Activated CD8-positive, alpha-beta memory T cell treated with anti-CD3 and anti-CD28 coated beads for 4 hours (primary cell): ENCODE measurements at regions not wholly inside any gene's neighbourhood (a gene's known extent, or its start where the extent isn't known, plus 50 kb on each side); places are given as distances from the start of the nearest gene placed in this dataset.
"Not testable (repeated sequence)": the region's sequence is repeated elsewhere in the genome, so short reads cannot be mapped to it uniquely, and the experiment has no call there.

Source experiments
- DNase-seq, 2 donors: peaks; one replicate each; pipeline ENCODE4 v3.0.0-alpha.2; 2020; ENCODE audit warnings: low read depth in 2 of 2

DNA sequence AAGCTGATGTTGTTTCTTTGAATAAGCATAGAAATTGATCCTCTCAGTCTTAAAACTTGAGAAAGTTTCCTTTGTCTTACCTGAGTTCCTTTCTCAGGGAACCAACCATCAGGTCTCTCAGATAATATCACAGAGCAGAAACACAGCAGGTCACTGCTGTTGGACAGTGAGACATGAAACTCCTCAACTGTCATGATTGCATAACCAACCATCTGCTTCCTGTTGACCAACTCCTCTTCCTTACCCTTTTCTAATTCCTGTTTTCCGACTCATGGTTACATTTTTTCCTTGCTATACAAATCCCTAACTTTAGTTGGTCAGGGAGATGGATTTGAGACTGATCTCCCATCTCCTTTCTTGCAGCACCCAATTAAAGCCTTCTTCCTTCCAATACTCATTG is 845.3 kb downstream of the FAM181B start:
- no peak for DNase-seq

DNA sequence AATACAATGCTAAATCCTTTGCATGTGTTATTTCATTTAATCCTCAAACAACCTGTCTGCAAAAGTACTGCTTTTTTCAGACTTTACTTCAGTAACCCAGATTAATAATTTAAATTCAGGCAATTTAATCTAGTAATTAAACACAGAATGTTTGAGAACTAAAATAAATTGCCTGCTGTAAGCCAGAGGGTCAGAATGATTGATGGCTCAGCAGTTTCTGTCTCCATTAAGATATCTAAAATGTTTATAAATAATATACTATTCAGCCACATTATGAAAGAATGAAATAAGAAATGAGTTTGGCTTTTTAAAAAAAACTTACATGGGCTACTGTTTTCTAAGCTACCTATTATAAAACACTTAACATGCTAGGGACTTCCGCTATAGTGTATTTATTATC is 846.0 kb downstream of the FAM181B start:
- DNase-seq = no peak

DNA sequence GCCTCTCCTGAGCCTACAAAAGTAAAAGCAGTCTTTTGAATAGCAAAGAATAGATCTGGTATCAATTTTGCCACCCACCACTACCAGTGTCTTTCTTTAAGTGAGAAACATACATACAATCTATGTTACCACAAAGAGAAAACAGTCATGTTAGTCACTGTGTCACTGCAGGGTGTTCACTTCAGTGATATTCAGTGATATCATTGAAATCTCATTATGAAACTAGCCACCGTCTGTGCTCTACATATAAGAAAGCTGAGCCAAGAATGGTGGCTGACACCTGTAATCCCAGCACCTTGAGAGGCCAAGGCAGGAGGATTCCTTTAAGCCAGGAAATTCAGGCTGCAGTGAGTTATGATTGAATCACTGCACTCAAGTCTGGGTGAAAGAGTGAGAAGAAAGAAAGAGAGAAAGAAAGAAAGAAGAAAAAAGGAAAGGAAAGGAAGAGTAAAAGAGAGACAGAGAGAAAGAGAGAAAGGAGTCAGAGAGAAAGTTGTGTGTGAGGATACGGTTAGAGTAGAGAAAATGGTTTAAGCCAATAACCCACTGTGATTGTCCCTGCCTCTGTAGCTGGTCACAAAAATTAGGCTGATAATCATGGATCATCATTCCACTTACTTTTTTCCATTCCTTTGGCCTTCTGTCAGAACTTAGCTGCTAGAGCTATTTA is 847.1 kb downstream of the FAM181B start:
- DNase-seq = no peak

DNA sequence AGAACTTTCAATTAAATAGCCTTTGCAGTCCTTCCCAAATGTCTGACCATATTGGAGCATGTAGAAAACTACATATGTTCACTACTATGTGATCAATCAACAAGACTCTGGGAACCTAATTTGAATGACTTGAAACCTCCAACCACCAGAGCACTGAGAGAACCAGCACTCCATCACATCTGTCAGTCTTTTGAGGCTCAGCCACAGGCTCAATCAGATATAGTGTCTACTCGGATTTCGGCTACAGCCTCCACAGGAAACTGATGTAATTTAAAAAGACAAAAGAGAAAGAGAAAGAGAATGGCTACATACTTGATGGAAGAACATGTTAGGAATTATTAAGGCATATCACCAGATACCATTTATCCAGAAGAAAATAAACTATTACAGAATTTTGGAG is 859.0 kb downstream of the FAM181B start:
- DNase-seq = no peak

DNA sequence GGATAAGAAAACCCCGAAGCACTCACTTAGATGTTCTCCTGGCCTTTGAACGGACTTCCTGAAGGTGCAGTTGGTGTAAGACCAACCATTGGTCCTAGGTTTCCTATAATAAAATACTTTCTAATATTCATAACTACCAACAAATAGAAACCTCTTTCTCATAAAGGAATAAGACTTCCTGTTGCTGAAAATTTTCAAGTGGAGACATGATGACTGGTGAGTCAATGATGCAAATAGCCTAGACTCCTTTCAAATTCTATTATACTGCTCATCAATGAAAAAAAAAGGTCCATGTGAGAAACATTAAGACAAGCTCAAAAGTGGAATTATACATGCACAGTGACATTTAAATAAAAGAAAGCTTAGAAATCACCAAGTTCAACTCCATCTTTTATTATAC is 862.8 kb downstream of the FAM181B start:
- DNase-seq = no peak

DNA sequence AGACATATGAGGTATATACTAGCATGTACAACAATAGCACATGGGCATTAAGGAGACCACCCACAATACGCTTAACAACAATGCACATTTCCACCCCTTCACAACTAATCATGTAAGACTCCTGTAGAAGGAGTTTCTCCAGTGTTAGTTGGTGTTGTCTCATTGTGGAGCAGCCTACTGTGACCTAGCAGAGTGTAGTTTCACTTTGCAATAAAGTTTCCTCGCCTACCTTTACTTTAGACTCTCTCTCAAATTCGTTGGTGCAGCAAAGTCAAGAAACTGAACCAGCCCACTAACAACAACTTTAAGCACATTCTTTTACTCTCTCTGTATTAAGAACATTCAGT is 863.6 kb downstream of the FAM181B start:
- DNase-seq = no peak

DNA sequence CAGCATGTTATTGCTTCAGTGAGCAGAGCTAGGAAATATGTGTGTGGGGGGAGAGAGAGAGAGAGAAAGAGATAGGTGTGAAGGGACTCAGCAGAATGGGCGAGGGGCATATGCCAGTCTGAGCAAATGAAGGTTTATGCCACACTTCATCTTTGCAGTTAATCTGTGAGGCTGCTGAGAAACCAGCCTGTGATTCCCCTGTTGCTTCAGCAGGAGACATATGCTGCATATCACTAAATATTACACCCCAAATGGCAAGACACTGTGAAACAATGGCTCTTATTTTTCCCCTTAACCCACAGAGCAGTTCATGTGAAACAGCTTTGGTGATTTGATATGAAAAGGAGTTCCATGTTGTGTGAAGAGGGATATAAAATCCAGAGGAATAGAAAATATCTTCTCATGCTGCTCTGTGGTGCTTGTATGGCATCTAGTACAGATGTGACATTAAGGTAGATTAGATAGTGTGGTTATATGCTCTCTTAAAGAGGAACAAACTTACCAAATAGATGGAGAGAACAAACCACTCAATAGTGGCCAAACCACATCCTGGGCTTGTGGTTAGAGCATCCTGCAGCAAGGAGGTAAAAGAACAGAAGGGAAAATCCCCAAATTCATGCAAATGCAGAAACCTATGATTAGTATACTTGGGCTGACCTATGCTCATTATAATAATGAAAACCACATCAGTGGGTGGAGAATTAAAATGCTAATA is 864.2 kb downstream of the FAM181B start:
- peak; percentile 60 to 69 for DNase-seq

DNA sequence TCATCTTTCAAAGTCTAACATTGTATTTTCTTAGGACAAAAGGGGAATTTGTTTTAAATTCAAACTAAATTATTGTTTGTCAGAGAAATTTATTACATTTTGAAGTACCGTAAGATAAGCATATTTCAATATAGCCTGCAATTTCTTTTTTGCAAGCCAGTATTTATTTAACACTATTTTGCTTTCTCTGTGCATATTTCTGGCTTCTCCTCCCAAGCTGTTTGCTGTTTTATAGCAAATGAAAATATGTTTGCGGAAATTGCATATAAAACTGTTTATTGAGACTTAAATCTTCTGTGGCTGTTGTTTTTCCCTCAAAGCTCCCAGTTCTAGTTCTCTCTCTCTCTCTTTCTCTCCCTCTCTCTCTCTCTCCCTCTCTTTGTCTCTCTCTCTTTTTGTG is 866.8 kb downstream of the FAM181B start:
- no peak for DNase-seq

DNA sequence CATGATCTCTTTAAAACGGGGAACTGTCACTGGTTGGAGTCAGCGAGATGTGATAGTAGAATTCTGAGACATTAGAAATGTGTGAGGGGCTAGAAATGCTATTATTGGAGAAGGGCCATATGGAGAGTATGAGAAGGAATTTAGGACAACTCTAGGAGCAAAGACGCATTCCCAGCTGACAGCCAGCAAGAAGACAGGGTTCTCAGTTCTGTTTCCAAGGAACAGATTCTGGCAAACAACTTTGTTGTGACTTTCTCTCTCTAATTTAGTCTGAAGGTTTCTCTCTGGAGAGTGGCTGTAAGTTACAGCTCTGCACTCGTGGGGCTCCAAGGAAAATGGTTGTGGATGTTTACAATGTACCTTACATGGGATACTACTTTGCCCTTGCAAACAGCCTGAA is 876.3 kb downstream of the FAM181B start:
- DNase-seq = no peak

DNA sequence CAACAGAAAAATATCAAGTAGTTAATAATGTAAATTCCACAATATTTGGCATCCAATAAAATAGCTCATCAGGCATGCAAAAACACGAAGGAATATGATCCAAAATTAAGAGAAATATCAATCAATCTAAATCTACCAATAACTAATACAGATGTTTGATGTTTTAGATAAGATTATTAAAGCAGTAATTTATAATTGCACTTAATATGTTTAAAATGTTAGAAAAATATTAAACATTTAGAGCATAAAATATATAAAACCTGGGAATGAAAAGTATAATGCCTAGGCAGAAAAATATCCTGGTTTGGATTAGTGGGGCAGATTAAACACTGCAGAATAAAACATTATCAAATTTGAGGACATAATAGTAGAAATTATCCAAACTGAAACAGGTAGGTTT is 879.9 kb downstream of the FAM181B start:
- DNase-seq = no peak

DNA sequence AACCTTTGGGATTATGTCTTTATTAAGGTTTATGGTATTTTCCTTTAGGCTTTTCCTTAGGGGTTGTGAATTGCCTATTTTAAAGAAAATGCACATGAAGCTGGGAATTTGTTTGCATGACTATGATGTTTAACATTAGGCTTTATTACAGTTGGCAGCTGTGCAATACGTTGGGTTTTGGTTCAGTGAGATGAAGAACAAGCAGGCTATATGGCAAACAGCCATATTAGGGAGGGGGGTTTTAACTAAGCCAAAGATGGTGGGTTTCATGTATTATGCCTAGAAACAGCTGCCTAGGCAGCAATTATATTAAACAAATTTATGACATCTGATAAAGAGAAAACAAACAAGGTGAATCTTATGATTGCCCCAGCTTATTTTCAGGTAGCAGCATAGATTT is 880.8 kb downstream of the FAM181B start:
- DNase-seq = no peak

DNA sequence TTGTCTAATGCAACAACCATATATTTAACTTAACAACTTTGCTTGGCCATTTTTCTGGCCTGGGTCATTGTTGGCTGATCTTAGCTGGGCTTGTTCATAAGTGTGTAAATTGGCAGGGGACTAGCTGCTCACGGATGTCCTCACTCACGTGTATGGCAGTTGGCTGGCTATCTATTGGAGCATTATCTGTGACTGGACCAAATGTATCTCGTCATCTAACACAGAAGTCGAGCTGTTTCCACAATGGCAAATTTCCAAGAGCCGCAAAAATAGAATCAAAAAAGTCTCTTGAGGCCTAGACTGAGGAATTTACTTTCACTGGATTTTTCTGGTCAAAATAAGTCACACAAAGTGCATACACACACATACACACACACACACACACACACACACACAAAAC is 893.3 kb downstream of the FAM181B start:
- DNase-seq = no peak

DNA sequence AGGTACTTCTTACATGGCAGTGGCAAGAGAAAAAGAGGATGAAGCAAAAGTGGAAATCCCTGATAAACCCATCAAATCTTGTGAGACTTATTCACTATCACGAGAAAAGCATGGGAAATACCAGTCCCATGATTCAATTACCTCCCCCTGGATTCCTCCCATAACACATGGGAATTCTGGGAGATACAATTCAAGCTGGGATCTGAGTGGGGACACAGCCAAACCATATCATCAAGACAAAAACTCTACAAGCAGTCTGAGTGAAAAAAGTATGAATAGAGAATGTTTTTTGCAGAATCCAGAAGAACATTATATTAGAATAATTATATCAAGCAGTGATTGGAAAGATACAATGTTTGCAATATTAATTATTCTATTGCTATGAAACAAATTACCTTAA is 893.7 kb downstream of the FAM181B start:
- DNase-seq = no peak

DNA sequence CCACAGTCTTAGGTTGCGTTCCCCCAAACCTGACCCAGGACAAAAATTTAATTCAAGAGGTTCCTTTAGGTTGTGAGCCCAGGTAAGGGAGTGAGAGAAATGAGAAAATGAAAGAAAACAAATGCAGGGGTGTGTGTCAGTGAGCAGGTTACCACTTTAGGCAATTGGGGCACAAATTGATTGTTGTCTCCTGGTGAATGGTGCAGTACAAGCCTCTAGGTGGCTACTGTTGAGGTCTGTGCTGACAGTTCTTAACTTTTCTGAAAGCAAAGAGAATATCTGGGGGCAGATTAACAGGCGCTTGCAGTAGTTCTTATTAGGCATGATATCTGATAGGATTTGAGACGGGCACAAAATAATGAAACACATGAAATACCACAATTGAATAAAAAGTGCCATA is 894.6 kb downstream of the FAM181B start:
- no peak for DNase-seq

DNA sequence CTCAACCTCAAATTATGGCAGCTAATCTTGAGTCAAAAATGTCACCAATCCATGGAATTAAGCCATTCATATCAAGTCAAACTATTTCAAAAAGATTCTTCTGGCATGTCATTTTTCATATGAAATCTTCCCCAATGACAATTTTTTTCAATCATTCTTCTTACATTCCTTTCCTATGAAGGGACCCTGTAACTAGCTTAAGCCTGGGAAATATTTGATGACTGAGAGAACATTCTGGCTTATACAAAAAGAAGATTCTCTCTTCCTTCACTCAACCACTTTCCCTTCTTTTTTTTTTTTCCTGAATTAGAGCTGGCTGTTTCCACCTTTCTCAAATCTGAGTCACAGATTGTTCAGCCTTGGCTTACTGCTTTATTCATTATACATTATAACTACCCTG is 903.7 kb downstream of the FAM181B start:
- no peak for DNase-seq

DNA sequence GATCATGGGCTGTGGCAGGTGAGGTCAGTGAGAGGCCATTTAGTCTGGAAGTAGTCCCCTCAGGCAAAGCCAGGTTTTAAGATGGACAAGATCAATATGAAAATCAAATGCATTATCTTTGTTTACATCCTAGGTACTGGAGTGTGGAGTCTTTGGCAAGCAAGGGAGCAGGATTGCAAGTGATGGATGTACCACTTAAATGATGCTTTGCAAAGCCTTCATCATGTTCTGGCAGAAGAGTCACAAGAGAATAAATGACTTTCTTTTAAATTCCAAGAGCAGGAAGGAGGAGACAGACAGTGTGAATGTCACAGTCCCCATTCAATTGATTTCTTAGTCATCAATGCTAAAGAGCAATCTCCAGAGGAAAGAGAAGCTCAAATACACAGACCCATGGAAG is 908.3 kb downstream of the FAM181B start:
- no peak for DNase-seq

DNA sequence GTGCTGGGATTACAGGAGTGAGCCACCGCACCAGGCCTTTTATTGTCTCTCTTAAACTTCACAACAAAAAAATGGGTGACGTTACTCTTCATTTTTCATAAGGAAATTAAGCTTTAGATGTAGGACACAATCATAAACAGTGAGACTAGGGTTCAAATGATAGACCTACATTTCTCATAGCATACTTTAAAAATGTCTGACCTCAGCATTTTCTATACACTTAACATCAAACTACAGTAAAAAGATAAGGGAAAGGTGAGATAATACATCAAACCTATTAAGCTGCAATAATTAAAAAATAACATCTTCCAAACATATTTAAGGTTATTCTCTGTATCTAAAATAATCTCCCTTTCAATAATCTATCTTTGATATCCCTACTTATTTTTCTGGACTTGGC is 914.2 kb downstream of the FAM181B start:
- DNase-seq = no peak

DNA sequence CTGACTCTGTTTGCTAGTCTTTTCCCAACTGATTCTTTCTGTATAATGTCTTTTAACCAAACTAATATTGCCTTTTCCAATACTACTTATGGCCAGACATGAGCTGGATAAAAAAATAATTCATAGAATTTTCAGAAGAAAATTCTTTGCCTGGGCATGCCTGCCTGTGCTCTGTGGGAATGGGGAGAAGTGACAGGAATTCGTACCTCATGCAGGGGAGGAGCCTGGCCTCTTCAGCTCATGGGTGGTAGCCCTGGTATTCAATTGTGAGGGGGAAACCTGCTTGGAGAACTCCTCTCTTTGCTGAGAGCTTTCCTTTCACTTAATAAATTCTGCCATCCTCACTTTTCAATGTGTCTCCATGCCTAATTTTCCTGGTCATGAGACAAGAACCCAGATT is 928.8 kb downstream of the FAM181B start:
- no peak for DNase-seq

DNA sequence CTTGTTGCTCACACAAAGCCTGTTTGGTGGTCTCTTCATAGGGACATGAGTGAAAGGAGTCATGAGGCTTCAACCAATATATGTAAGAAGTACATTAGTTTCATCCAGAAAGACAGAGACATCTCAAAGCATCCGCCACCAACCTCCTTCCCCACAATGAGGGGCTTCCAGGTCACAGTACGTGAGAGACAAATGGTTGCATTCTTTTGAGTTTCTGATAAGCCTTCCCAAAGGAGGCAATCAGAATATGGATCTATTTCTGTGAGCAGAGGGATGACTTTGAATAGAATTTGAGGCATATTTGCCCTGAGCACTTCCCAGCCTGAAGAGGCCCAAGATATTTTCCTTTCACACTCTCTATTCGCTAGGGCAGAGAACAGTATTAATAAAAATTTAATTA is 931.1 kb downstream of the FAM181B start:
- no peak for DNase-seq

DNA sequence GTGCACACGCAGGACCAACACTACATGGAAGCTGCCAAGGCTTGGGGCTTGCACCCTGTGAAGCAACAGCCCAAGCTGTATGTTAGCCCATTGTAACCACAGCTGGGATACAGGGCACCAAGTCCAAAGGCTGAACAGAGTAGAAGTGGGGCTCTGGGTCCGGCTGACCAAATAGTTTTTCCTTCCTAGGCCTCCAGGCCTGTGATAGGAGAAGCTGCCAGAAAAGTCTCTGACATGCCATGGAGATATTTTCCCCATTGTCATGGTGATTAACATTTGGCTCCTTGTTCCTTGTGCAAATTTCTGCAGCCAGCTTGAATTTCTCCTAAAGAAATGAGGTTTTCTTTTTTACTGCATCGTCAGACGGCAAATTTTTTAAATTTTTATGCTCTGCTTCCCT is 941.2 kb downstream of the FAM181B start:
- DNase-seq = no peak

DNA sequence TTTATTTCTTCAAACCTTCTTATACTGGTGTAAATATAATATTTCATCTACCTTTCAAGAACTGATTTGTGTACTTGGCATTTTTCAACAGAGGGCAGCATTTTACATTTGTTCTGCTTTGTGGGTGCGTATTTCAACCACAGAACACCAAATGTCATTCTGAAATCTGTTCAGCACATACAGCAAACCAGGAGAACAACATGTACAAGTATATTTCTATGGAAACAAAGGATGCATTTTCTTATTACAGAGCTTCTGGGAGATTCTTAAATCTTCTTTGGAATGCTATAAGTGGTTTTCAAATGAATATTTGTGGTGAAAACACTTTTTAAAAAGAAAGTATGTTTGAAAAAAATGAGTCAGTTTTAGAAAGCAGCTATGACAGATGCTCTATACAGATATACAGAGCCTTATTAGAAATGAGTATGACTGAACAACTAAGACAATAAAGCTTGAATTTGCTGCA is 946.0 kb downstream of the FAM181B start:
- DNase-seq = no peak

DNA sequence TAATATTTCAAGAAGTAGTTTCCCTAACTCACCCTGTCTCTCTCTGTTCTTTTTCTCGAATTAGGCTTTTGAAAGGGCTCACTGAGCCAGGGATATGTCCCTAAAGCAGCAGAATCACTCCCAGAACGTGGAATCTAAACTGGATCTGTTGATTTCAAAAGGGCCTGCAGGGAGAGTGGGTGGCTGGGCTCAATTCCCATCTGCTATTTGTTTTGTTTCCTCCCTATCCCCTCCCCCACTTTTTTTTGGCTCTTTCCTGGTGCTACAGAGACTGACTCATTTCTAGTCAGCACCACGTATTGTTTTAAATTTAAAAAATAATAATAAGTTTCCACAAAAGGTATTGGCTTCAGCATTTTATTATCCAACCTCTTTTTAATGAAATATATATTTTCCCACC is 961.5 kb downstream of the FAM181B start:
- no peak for DNase-seq

DNA sequence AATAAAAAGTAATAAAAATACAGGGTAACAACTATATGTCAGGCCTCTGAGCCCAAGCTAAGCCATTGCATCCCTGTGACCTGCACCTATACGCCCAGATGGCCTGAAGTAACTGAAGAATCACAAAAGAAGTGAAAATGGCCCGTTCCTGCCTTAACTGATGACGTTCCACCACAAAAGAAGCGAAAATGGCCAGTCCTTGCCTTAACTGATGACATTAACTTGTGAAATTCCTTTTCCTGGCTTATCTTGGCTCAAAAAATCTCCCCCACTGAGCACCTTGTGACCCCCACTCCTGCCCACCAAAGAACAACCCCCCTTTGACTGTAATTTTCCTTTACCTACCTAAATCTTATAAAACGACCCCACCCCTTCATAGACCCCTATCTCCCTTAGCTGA is 963.8 kb downstream of the FAM181B start:
- DNase-seq = not testable (repeated sequence)
